ENCODE measurements at regions not wholly inside any gene's neighbourhood (a gene's known extent, or its start where the extent isn't known, plus 50 kb on each side); places are given as distances from the start of the nearest gene placed in this dataset.

DNA sequence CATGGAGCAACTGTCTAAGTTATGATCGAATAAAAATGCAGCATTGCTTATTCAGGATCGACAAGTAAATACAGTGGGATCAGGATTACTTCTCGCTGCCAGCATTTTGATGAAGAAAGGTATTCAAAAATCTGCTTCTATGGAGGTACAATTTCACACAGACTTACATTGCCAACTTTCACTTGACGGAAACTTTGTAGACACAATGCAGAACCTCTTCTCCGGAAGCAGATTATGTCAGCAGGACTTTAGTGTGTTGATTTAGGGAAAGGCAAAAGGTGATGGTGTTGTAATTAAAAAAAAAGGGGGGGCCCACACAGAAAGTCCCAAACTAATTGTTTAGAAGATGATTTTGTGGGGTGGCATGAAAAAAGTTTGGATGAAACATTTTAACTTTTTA, 462.4 kb upstream of the KLF6 start:
- H3K9me3 ChIP-seq (ENCODE audit: control insufficient read depth in 4 of 4, low read length in 3 of 4): no peaks in the 10 kb centered on the region
- 86% methylated on average over 5 of the region's 5 CpGs for WGBS
- H3K36me3 ChIP-seq (ENCODE audit: control insufficient read depth in 4 of 4, insufficient read depth in 3 of 4, low read depth in 1 of 4, low read length in 3 of 4): no peaks in the 10 kb centered on the region
- no peak overlapping the region for H3K27ac ChIP-seq (ENCODE audit: low read depth in 1 of 2, low read length in 2 of 2)
- TF ChIP-seq FOXA1 (IDR thresholded peaks at IDR 0.05) (no peak), RXRA (IDR thresholded peaks at IDR 0.05) (no peak), GABPA (IDR thresholded peaks at IDR 0.05 in 1 of 2, conservative IDR thresholded peaks at IDR 0.05 in 1 of 2) (no peak), NR2F2 (IDR thresholded peaks at IDR 0.05) (no peak), EGR1 (IDR thresholded peaks at IDR 0.05; ENCODE audit: low read depth in 2 of 2) (no peak), FOXA2 (IDR thresholded peaks at IDR 0.05) (no peak), TAF1 (conservative IDR thresholded peaks at IDR 0.05) (no peak), SP1 (IDR thresholded peaks at IDR 0.05) (no peak), HNF4A (conservative IDR thresholded peaks at IDR 0.05) (no peak), RAD21 (IDR thresholded peaks at IDR 0.05) (no peak)
- TF ChIP-seq, protein P1, sequence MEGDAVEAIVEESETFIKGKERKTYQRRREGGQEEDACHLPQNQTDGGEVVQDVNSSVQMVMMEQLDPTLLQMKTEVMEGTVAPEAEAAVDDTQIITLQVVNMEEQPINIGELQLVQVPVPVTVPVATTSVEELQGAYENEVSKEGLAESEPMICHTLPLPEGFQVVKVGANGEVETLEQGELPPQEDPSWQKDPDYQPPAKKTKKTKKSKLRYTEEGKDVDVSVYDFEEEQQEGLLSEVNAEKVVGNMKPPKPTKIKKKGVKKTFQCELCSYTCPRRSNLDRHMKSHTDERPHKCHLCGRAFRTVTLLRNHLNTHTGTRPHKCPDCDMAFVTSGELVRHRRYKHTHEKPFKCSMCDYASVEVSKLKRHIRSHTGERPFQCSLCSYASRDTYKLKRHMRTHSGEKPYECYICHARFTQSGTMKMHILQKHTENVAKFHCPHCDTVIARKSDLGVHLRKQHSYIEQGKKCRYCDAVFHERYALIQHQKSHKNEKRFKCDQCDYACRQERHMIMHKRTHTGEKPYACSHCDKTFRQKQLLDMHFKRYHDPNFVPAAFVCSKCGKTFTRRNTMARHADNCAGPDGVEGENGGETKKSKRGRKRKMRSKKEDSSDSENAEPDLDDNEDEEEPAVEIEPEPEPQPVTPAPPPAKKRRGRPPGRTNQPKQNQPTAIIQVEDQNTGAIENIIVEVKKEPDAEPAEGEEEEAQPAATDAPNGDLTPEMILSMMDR (IDR thresholded peaks at IDR 0.05; ENCODE audit: low read depth, low read length, missing input control): no peak
- TF ChIP-seq, protein P2, sequence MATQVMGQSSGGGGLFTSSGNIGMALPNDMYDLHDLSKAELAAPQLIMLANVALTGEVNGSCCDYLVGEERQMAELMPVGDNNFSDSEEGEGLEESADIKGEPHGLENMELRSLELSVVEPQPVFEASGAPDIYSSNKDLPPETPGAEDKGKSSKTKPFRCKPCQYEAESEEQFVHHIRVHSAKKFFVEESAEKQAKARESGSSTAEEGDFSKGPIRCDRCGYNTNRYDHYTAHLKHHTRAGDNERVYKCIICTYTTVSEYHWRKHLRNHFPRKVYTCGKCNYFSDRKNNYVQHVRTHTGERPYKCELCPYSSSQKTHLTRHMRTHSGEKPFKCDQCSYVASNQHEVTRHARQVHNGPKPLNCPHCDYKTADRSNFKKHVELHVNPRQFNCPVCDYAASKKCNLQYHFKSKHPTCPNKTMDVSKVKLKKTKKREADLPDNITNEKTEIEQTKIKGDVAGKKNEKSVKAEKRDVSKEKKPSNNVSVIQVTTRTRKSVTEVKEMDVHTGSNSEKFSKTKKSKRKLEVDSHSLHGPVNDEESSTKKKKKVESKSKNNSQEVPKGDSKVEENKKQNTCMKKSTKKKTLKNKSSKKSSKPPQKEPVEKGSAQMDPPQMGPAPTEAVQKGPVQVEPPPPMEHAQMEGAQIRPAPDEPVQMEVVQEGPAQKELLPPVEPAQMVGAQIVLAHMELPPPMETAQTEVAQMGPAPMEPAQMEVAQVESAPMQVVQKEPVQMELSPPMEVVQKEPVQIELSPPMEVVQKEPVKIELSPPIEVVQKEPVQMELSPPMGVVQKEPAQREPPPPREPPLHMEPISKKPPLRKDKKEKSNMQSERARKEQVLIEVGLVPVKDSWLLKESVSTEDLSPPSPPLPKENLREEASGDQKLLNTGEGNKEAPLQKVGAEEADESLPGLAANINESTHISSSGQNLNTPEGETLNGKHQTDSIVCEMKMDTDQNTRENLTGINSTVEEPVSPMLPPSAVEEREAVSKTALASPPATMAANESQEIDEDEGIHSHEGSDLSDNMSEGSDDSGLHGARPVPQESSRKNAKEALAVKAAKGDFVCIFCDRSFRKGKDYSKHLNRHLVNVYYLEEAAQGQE (IDR thresholded peaks at IDR 0.05): no peak
- TF ChIP-seq, protein P3, sequence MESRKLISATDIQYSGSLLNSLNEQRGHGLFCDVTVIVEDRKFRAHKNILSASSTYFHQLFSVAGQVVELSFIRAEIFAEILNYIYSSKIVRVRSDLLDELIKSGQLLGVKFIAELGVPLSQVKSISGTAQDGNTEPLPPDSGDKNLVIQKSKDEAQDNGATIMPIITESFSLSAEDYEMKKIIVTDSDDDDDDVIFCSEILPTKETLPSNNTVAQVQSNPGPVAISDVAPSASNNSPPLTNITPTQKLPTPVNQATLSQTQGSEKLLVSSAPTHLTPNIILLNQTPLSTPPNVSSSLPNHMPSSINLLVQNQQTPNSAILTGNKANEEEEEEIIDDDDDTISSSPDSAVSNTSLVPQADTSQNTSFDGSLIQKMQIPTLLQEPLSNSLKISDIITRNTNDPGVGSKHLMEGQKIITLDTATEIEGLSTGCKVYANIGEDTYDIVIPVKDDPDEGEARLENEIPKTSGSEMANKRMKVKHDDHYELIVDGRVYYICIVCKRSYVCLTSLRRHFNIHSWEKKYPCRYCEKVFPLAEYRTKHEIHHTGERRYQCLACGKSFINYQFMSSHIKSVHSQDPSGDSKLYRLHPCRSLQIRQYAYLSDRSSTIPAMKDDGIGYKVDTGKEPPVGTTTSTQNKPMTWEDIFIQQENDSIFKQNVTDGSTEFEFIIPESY (IDR thresholded peaks at IDR 0.05): no peak
- TF ChIP-seq, protein P4, sequence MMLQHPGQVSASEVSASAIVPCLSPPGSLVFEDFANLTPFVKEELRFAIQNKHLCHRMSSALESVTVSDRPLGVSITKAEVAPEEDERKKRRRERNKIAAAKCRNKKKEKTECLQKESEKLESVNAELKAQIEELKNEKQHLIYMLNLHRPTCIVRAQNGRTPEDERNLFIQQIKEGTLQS (IDR thresholded peaks at IDR 0.05): no peak
- H3K9ac ChIP-seq (ENCODE audit: low read depth in 1 of 2, low read length in 2 of 2): no peak overlapping the region
- no peak for DNase-seq (ENCODE audit: low spot score)
- no peak overlapping the region for H3K4me3 ChIP-seq (ENCODE audit: low read depth in 1 of 3, low read length in 3 of 3)
- no peaks in the 10 kb centered on the region for H3K4me1 ChIP-seq (ENCODE audit: control insufficient read depth in 4 of 4, insufficient read depth in 4 of 4, low read length in 3 of 4)
- peaks cover 0 to 4% (median 0%) of the 10 kb centered on the region in 4 donors for H3K27me3 ChIP-seq (ENCODE audit: control insufficient read depth in 4 of 4, insufficient read depth in 4 of 4, low read length in 3 of 4)

DNA sequence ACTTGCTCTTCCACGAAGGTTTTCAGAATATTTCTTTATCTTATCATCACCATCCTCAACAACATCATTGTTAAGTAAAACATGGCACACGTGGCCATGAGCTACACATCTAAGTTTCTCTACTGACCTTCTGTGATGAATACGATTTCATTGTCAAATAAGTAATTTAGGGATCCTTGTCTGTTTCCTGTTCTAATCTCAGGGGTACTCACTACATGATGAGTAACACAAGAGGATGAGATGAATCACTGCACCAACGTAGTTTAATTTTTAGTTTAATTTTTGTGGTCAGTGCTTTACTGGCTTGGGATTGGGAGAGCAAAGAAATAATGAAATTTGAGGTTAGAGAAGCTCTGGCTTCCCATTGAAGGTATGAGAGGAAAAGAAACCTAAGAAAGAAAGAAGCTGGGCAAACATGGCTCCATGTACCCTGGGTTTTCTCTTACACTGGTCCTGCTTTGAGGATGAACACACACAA, 461.9 kb upstream of the KLF6 start:
- Histone ChIP-seq H3K27me3 (ENCODE audit: control insufficient read depth in 4 of 4, insufficient read depth in 4 of 4, low read length in 3 of 4) (peaks cover 0 to 4% (median 0%) of the 10 kb centered on the region in 4 donors), H3K4me3 (ENCODE audit: low read depth in 1 of 3, low read length in 3 of 3) (no peak overlapping the region), H3K9ac (ENCODE audit: low read depth in 1 of 2, low read length in 2 of 2) (no peak overlapping the region), H3K36me3 (ENCODE audit: control insufficient read depth in 4 of 4, insufficient read depth in 3 of 4, low read depth in 1 of 4, low read length in 3 of 4) (no peaks in the 10 kb centered on the region), H3K4me1 (ENCODE audit: control insufficient read depth in 4 of 4, insufficient read depth in 4 of 4, low read length in 3 of 4) (peaks cover 0 to 2% (median 0%) of the 10 kb centered on the region in 4 donors), H3K9me3 (ENCODE audit: control insufficient read depth in 4 of 4, low read length in 3 of 4) (no peaks in the 10 kb centered on the region), H3K27ac (ENCODE audit: low read depth in 1 of 2, low read length in 2 of 2) (no peak overlapping the region)
- TF ChIP-seq FOXA1 (IDR thresholded peaks at IDR 0.05) (no peak), HNF4A (conservative IDR thresholded peaks at IDR 0.05) (no peak), SP1 (IDR thresholded peaks at IDR 0.05) (no peak), HNF4G (IDR thresholded peaks at IDR 0.05) (no peak), RXRA (IDR thresholded peaks at IDR 0.05) (no peak), TAF1 (conservative IDR thresholded peaks at IDR 0.05) (no peak), FOXA2 (IDR thresholded peaks at IDR 0.05) (no peak), GABPA (IDR thresholded peaks at IDR 0.05 in 1 of 2, conservative IDR thresholded peaks at IDR 0.05 in 1 of 2) (no peak), YY1 (IDR thresholded peaks at IDR 0.05) (no peak)
- TF ChIP-seq, protein P4 (IDR thresholded peaks at IDR 0.05): no peak
- 50% methylated on average over 4 of the region's 4 CpGs for WGBS
- DNase-seq (ENCODE audit: low spot score): no peak

Measured in liver (tissue), 8 donors.